Activated CD8-positive, alpha-beta T cell treated with anti-CD3 and anti-CD28 coated beads for 36 hours (primary cell): ENCODE measurements at regions not wholly inside any gene's neighbourhood (a gene's known extent, or its start where the extent isn't known, plus 50 kb on each side); places are given as distances from the start of the nearest gene placed in this dataset.

Experiments
- ATAC-seq: fragments of 200-7000 bp; cut with Tn5 transposase; one replicate; pipeline ENCODE4 v1.10.0; 2021; ENCODE audit warnings: mild to moderate bottlenecking, moderate library complexity
- CTCF ChIA-PET: fragments of 350-600 bp; sonication (Branson Sonifier 250); formaldehyde crosslinking; loops from one replicate; lab custom pipeline; 2021; ENCODE audit warnings: antibody characterized with exemption; lab: Charles Lee
- POLR2A ChIA-PET: fragments of 350-600 bp; sonication (Branson Sonifier 250); formaldehyde crosslinking; loops from one replicate; lab custom pipeline; 2021; ENCODE audit warnings: antibody characterized with exemption; lab: Charles Lee
- DNase-seq: peaks from one replicate; pipeline ENCODE4 v3.0.0-alpha.2; 2020
- H3K27ac Mint-ChIP-seq: one replicate; pipeline ENCODE4 v1.8.0; 2021; ENCODE audit warnings: mild to moderate bottlenecking, mixed read lengths
- H3K27me3 Mint-ChIP-seq: one replicate; pipeline ENCODE4 v1.8.0; 2021; ENCODE audit warnings: mixed read lengths
- H3K36me3 Mint-ChIP-seq: one replicate; pipeline ENCODE4 v1.8.0; 2021; ENCODE audit warnings: low read depth, mixed read lengths
- H3K4me1 Mint-ChIP-seq: one replicate; pipeline ENCODE4 v1.8.0; 2021; ENCODE audit warnings: low read depth, mixed read lengths
- H3K4me3 Mint-ChIP-seq: one replicate; pipeline ENCODE4 v1.8.0; 2021; ENCODE audit warnings: mild to moderate bottlenecking, moderate library complexity, mixed read lengths
- H3K9me3 Mint-ChIP-seq: one replicate; pipeline ENCODE4 v1.8.0; 2021; ENCODE audit warnings: mixed read lengths
- intact Hi-C: fragments of 100-400 bp; cut with micrococcal nuclease; formaldehyde crosslinking; loops from one replicate; pipeline ENCODE4 v1.10.0; 2022
- TF ChIP-seq, protein P1 (sequence below): fragments of 200-600 bp; IDR thresholded peaks from one replicate; pipeline ENCODE4 v1.8.0; 2022; ENCODE audit warnings: antibody characterized with exemption, mild to moderate bottlenecking

DNA sequence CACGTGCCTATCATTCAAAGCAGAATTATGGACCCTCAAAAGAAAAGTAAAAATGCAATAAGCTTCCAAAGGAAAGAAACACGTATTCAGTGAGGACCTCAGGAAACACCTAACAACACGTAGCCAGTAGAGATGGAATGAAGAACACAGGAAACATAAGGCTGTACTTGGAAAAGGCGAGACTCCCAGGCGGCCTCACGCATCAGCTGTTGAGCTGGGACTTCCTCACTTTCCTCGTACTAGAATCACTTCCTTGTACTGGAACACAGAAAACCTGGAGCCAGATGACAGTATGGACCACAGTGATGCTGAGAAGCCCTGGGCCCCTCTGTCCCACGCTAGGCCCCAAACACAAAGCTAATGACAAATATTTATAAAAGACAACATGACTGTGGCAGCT, 94.4 kb upstream of the BACE2 start:
- POLR2A ChIA-PET = no interaction called here
- intact Hi-C loops = no loop called here
- H3K9me3 Mint-ChIP-seq = no peaks in the 10 kb centered on the region
- no peak for DNase-seq
- CTCF ChIA-PET = no interaction called here
- peaks cover 5% of the 10 kb centered on the region for H3K4me1 Mint-ChIP-seq
- H3K27me3 Mint-ChIP-seq = peaks cover 11% of the 10 kb centered on the region
- TF ChIP-seq, protein P1, sequence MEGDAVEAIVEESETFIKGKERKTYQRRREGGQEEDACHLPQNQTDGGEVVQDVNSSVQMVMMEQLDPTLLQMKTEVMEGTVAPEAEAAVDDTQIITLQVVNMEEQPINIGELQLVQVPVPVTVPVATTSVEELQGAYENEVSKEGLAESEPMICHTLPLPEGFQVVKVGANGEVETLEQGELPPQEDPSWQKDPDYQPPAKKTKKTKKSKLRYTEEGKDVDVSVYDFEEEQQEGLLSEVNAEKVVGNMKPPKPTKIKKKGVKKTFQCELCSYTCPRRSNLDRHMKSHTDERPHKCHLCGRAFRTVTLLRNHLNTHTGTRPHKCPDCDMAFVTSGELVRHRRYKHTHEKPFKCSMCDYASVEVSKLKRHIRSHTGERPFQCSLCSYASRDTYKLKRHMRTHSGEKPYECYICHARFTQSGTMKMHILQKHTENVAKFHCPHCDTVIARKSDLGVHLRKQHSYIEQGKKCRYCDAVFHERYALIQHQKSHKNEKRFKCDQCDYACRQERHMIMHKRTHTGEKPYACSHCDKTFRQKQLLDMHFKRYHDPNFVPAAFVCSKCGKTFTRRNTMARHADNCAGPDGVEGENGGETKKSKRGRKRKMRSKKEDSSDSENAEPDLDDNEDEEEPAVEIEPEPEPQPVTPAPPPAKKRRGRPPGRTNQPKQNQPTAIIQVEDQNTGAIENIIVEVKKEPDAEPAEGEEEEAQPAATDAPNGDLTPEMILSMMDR = no peak
- ATAC-seq = no peak
- H3K36me3 Mint-ChIP-seq = no peaks in the 10 kb centered on the region
- no peak overlapping the region for H3K4me3 Mint-ChIP-seq
- H3K27ac Mint-ChIP-seq = no peak overlapping the region

DNA sequence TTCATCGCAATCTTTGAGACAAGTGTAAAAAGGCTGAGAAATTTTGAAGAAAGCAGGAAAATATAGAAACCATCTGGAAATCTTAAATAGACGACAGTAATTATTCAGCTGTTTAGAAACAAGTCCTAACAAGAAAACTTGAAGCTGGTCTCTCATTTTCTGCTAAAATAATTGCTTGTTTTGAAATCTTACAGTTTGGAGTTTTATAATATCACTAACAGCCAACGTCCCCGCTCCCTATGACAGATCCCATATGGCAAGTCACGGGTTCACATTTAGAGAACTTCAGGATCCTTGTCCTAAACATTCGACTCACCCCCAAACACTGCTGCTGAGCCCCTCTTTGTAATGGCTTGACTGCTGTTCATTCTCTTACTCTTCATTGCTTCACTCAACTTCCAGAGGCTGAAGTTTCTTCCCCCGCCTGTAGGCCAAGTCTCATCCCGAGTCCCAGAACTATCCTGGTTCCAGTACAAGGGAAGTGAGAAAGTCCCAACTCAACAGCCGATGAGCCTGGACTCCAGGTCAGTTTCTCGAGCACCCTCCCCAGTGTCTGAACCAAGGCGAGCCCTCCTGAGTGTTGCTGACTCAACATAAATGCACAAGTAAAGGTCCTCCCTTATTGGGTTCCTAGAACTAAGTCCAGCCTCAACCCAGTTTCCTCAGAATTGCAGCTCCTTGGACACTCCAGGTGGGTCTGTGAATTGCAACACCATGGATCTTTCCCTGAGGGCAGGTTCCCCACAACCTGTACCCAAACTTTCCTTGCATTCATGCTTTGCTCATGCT, 93.4 kb upstream of the BACE2 start:
- no peaks in the 10 kb centered on the region for H3K4me1 Mint-ChIP-seq
- H3K4me3 Mint-ChIP-seq = no peak overlapping the region
- H3K27ac Mint-ChIP-seq = no peak overlapping the region
- no peaks in the 10 kb centered on the region for H3K36me3 Mint-ChIP-seq
- ATAC-seq (no peak), DNase-seq (no peak)
- peaks cover 3% of the 10 kb centered on the region for H3K27me3 Mint-ChIP-seq
- H3K9me3 Mint-ChIP-seq = no peaks in the 10 kb centered on the region
- ChIA-PET CTCF (no interaction called here), POLR2A (no interaction called here)
- TF ChIP-seq, protein P1 = no peak
- intact Hi-C loops = no loop called here

DNA sequence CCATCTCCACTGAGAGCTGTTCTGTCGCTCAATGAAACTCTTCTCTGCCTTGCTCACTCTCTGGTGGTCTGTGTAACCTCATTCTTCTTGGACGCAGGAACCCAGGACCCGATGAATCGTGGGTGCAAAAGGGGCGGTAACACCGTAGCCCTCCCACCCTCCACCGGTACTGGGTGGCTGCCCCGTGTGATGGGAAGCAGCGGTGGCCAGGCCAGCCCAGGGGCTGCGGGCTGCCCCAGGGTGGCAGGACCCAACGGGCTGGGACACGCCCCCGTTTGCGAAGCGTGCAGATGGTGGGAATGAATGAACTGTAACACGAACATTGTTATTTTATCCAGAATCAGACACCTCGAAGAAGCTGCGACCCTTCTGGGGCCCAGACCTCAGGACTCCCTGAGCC, 92.3 kb upstream of the BACE2 start:
- Mint-ChIP-seq H3K9me3 (no peaks in the 10 kb centered on the region), H3K27ac (no peak overlapping the region), H3K4me1 (no peaks in the 10 kb centered on the region), H3K4me3 (no peak overlapping the region), H3K36me3 (no peaks in the 10 kb centered on the region), H3K27me3 (peaks cover 1% of the 10 kb centered on the region)
- CTCF ChIA-PET = no interaction called here
- ATAC-seq (no peak), DNase-seq (no peak)
- TF ChIP-seq, protein P1 = no peak
- POLR2A ChIA-PET = no interaction called here
- intact Hi-C loops = no loop called here

DNA sequence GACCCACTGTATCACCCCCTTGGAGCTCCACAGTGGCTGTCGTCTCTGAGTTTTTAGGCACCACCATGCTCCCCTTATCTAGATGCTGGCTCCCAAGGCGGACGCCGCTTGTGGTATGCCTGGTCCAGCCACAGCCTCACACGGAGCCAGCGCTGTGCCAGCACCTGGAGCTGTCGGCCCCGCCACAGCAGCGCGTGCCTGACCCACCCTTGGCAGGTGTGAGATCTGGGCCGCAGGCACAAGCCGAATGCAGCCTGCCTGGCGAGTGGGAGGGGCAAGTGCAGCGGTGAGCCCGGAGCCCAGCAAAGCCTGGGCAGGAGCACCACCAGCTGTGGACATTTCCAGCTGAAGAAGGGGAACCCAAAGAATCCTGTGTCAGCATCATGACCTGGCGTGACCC, 91.9 kb upstream of the BACE2 start:
- H3K4me3 Mint-ChIP-seq = no peak overlapping the region
- no peaks in the 10 kb centered on the region for H3K4me1 Mint-ChIP-seq
- intact Hi-C loops = no loop called here
- ChIA-PET POLR2A (no interaction called here), CTCF (no interaction called here)
- H3K36me3 Mint-ChIP-seq = no peaks in the 10 kb centered on the region
- H3K27me3 Mint-ChIP-seq = peaks cover 1% of the 10 kb centered on the region
- no peaks in the 10 kb centered on the region for H3K9me3 Mint-ChIP-seq
- DNase-seq = no peak
- no peak for ATAC-seq
- H3K27ac Mint-ChIP-seq = no peak overlapping the region
- TF ChIP-seq, protein P1 = no peak

DNA sequence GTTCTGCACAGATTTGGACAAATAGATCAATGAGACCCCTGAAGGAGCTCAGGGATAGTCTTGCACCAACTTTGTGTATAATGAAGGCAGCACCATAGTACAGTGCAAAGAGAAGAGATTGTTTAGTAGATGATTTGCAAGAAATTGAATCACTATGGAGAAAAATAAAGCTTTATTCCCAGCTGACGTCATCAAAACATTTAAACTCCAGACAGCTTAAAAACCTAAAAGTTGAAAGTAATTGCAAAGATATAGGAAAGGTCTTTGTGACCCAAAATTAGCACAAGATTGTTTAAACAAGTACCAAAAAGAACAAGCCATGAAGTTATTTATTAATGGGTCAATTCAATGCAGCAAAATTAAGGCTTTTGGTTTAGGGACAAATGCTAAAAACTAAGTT, 88.8 kb upstream of the BACE2 start:
- TF ChIP-seq, protein P1 = no peak
- DNase-seq (no peak), ATAC-seq (no peak)
- H3K27ac Mint-ChIP-seq = no peak overlapping the region
- H3K27me3 Mint-ChIP-seq = no peaks in the 10 kb centered on the region
- ChIA-PET POLR2A (no interaction called here), CTCF (interaction anchor here (0.6 kb wide), 1 partner anchor 709 kb away, joined by 3 read pairs; no protein-coding TSS in a partner anchor)
- no peaks in the 10 kb centered on the region for H3K9me3 Mint-ChIP-seq
- no peaks in the 10 kb centered on the region for H3K4me1 Mint-ChIP-seq
- intact Hi-C loops = no loop called here
- no peak overlapping the region for H3K4me3 Mint-ChIP-seq
- no peaks in the 10 kb centered on the region for H3K36me3 Mint-ChIP-seq
